HG03571 (cell line): ENCODE measurements at regions not wholly inside any gene's neighbourhood (a gene's known extent, or its start where the extent isn't known, plus 50 kb on each side); places are given as distances from the start of the nearest gene placed in this dataset.
"Not testable (repeated sequence)": the region's sequence is repeated elsewhere in the genome, so short reads cannot be mapped to it uniquely, and the experiment has no call there.

Experiments used
- ATAC-seq: cut with Tn5 transposase; IDR thresholded peaks from one replicate; pipeline ENCODE4 v1.9.1; 2021; ENCODE audit not compliant: unreplicated experiment

- no peak for ATAC-seq
Observed at GRCh38 chr16:51553910-51554309, 402.8 kb upstream of the SALL1 start.

GRCh38 chr16:51553314-51553713 lies 402.2 kb upstream of the SALL1 start:
- no peak for ATAC-seq

GRCh38 chr16:51550800-51551347 lies 399.8 kb upstream of the SALL1 start:
- ATAC-seq = no peak

GRCh38 chr16:51549836-51550235 lies 398.8 kb upstream of the SALL1 start:
- ATAC-seq = no peak

- no peak for ATAC-seq
Observed at GRCh38 chr16:51545951-51546350, 394.9 kb upstream of the SALL1 start.

GRCh38 chr16:51544851-51545467 lies 393.9 kb upstream of the SALL1 start:
- no peak for ATAC-seq

GRCh38 chr16:51543971-51544370 lies 392.9 kb upstream of the SALL1 start:
- ATAC-seq = no peak

GRCh38 chr16:51542981-51543815 lies 392.1 kb upstream of the SALL1 start:
- no peak for ATAC-seq

- no peak for ATAC-seq
Observed at GRCh38 chr16:51540259-51540658, 389.2 kb upstream of the SALL1 start.

GRCh38 chr16:51538707-51539498 lies 387.8 kb upstream of the SALL1 start:
- ATAC-seq = no peak

- ATAC-seq = no peak
Observed at GRCh38 chr16:51535591-51535990, 384.5 kb upstream of the SALL1 start.

- no peak for ATAC-seq
Observed at GRCh38 chr16:51532551-51532950, 381.5 kb upstream of the SALL1 start.

- ATAC-seq = no peak
Observed at GRCh38 chr16:51531271-51531670, 380.2 kb upstream of the SALL1 start.

GRCh38 chr16:51527349-51527748 lies 376.3 kb upstream of the SALL1 start:
- ATAC-seq = no peak

- ATAC-seq = no peak
Observed at GRCh38 chr16:51526621-51527020, 375.6 kb upstream of the SALL1 start.

- no peak for ATAC-seq
Observed at GRCh38 chr16:51524555-51525373, 373.7 kb upstream of the SALL1 start.

GRCh38 chr16:51524070-51524469 lies 373.0 kb upstream of the SALL1 start:
- ATAC-seq = no peak

GRCh38 chr16:51523400-51523799 lies 372.3 kb upstream of the SALL1 start:
- ATAC-seq = no peak

- ATAC-seq = no peak
Observed at GRCh38 chr16:51522902-51523301, 371.8 kb upstream of the SALL1 start.

- not testable (repeated sequence) for ATAC-seq
Observed at GRCh38 chr16:51516960-51517359, 365.9 kb upstream of the SALL1 start.

- ATAC-seq = no peak
Observed at GRCh38 chr16:51510416-51510815, 359.3 kb upstream of the SALL1 start.
